OCI-LY1 (cell line): ENCODE measurements at regions not wholly inside any gene's neighbourhood (a gene's known extent, or its start where the extent isn't known, plus 50 kb on each side); places are given as distances from the start of the nearest gene placed in this dataset.
"Not testable (repeated sequence)": the region's sequence is repeated elsewhere in the genome, so short reads cannot be mapped to it uniquely, and the experiment has no call there.

Experiments
- H2AFZ ChIP-seq: fragments of 200-600 bp; sonication (generic), shearing (Covaris generic); 2 replicates; pipeline ENCODE4 v1.6.0; 2014; ENCODE audit warnings: antibody characterized with exemption, mild to moderate bottlenecking, low read length
- H3F3A ChIP-seq: fragments of 200-600 bp; sonication (generic), shearing (Covaris generic); 2 replicates; pipeline ENCODE4 v1.6.0; 2014; ENCODE audit warnings: mild to moderate bottlenecking, antibody characterized with exemption, low read length, moderate library complexity; ENCODE audit not compliant: insufficient read depth
- H3K27ac ChIP-seq: fragments of 200-600 bp; sonication (generic); 2 replicates; pipeline ENCODE4 v1.5.1; 2014; ENCODE audit warnings: low read length, mixed run types, mild to moderate bottlenecking, low read depth; ENCODE audit not compliant: poor library complexity, severe bottlenecking
- H3K27me3 ChIP-seq: fragments of 200-600 bp; sonication (generic); 2 replicates; pipeline ENCODE4 v1.6.0; 2014; ENCODE audit warnings: antibody characterized with exemption, mild to moderate bottlenecking, low read length, moderate library complexity; ENCODE audit not compliant: insufficient read depth
- H3K36me3 ChIP-seq: fragments of 200-600 bp; sonication (generic); 2 replicates; pipeline ENCODE4 v1.6.1; 2014; ENCODE audit warnings: mild to moderate bottlenecking, antibody characterized with exemption, low read length, moderate library complexity, mixed read lengths; ENCODE audit not compliant: insufficient read depth
- H3K4me1 ChIP-seq: fragments of 200-600 bp; sonication (generic); 2 replicates; pipeline ENCODE4 v1.5.1; 2014; ENCODE audit warnings: mild to moderate bottlenecking, low read length, moderate library complexity; ENCODE audit not compliant: insufficient read depth, severe bottlenecking
- H3K4me2 ChIP-seq: fragments of 200-600 bp; sonication (generic), shearing (Covaris generic); 2 replicates; pipeline ENCODE4 v1.6.1; 2014; ENCODE audit warnings: low read length
- H3K4me3 ChIP-seq: fragments of 200-600 bp; sonication (generic); 2 replicates; pipeline ENCODE4 v1.5.1; 2014; ENCODE audit warnings: low read length, low read depth, mild to moderate bottlenecking, mixed read lengths; ENCODE audit not compliant: poor library complexity, severe bottlenecking
- H3K79me2 ChIP-seq: fragments of 200-600 bp; shearing (Covaris generic); 2 replicates; pipeline ENCODE4 v1.6.1; 2016; ENCODE audit warnings: mixed run types, low read length, mixed read lengths; ENCODE audit not compliant: insufficient read depth
- H3K9ac ChIP-seq: fragments of 200-600 bp; sonication (generic), shearing (Covaris generic); 2 replicates; pipeline ENCODE4 v1.6.1; 2014; ENCODE audit warnings: mild to moderate bottlenecking, low read length, mixed read lengths
- H3K9me2 ChIP-seq: fragments of 200-600 bp; sonication (generic), shearing (Covaris generic); 2 replicates; pipeline ENCODE4 v1.6.1; 2014; ENCODE audit warnings: low read depth, mild to moderate bottlenecking, low read length, mixed read lengths
- H3K9me3 ChIP-seq: fragments of 200-600 bp; shearing (Covaris generic); 2 replicates; pipeline ENCODE4 v1.6.1; 2014; ENCODE audit warnings: low read length, mixed read lengths
- H4K20me1 ChIP-seq: fragments of 200-600 bp; sonication (generic), shearing (Covaris generic); 2 replicates; pipeline ENCODE4 v1.6.0; 2016; ENCODE audit warnings: mild to moderate bottlenecking, low read length; ENCODE audit not compliant: insufficient read depth
- CTCF ChIP-seq: fragments of 200-600 bp; sonication (generic), shearing (Covaris generic); IDR thresholded peaks from 2 replicates; pipeline ENCODE4 v1.5.1; 2017; ENCODE audit warnings: mild to moderate bottlenecking, antibody characterized with exemption, low read length, moderate library complexity, mixed read lengths
- EZH2 ChIP-seq: fragments of 200-600 bp; sonication (generic), shearing (Covaris generic); IDR thresholded peaks from 2 replicates; pipeline ENCODE4 v1.8.0; 2017; ENCODE audit warnings: borderline replicate concordance, mixed run types, mild to moderate bottlenecking, antibody characterized with exemption, low read length, moderate library complexity, mixed read lengths

DNA sequence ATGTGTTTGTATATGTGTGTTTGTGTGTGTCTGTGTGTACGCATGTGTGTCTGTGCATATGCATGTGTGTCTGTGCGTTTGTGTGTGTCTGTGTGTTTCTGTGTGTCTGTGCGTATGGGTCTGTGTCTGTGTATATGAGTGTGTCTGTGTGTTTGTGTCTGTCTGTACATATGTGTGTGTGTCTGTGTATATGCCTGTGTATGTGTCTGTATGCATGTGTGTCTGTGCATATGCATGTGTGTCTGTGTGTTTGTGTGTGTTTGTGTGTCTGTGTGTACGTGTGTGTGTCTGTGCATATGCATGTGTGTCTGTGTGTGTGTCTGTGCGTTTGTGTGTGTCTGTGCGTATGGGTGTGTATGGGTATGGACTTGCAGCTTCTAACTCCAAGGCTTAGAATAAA is 174.0 kb upstream of the NOX3 start:
- no peak overlapping the region for H2AFZ ChIP-seq
- no peaks in the 10 kb centered on the region for H3F3A ChIP-seq
- H3K79me2 ChIP-seq: no peaks in the 10 kb centered on the region
- no peak overlapping the region for H3K4me2 ChIP-seq
- TF ChIP-seq CTCF (no peak), EZH2 (no peak)
- no peaks in the 10 kb centered on the region for H3K27me3 ChIP-seq
- H3K9me3 ChIP-seq: no peaks in the 10 kb centered on the region
- no peaks in the 10 kb centered on the region for H3K9me2 ChIP-seq
- no peaks in the 10 kb centered on the region for H3K4me1 ChIP-seq
- no peaks in the 10 kb centered on the region for H3K36me3 ChIP-seq
- no peak overlapping the region for H3K9ac ChIP-seq
- no peak overlapping the region for H3K4me3 ChIP-seq
- no peaks in the 10 kb centered on the region for H4K20me1 ChIP-seq
- H3K27ac ChIP-seq: no peak overlapping the region

DNA sequence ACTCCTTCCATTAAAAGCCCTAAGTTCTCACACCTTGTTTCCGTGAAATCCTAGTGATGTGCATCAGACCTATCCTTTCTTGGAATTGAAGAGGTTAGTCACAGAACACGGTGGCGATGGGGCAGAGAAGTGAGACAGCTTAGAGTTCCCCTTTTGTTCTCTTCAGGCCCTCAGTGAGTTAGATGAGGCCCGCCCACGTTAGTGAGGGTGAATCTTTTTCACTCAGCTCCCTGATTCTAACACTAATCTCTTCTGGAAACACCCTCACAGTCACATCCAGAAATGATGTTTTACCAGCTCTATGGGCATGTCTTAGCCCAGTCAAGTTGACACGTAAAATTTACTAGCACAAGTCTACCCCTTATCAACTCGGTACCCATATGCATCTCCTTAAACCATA is 172.7 kb upstream of the NOX3 start:
- Histone ChIP-seq H3F3A (no peaks in the 10 kb centered on the region), H4K20me1 (no peaks in the 10 kb centered on the region), H3K27me3 (no peaks in the 10 kb centered on the region), H3K9me2 (no peaks in the 10 kb centered on the region), H3K36me3 (no peaks in the 10 kb centered on the region), H3K4me3 (no peak overlapping the region), H3K27ac (no peak overlapping the region), H3K79me2 (no peaks in the 10 kb centered on the region), H3K4me1 (no peaks in the 10 kb centered on the region), H3K9ac (no peak overlapping the region), H3K9me3 (no peaks in the 10 kb centered on the region), H3K4me2 (no peak overlapping the region), H2AFZ (no peak overlapping the region)
- TF ChIP-seq EZH2: no peak
- no peak for TF ChIP-seq CTCF

DNA sequence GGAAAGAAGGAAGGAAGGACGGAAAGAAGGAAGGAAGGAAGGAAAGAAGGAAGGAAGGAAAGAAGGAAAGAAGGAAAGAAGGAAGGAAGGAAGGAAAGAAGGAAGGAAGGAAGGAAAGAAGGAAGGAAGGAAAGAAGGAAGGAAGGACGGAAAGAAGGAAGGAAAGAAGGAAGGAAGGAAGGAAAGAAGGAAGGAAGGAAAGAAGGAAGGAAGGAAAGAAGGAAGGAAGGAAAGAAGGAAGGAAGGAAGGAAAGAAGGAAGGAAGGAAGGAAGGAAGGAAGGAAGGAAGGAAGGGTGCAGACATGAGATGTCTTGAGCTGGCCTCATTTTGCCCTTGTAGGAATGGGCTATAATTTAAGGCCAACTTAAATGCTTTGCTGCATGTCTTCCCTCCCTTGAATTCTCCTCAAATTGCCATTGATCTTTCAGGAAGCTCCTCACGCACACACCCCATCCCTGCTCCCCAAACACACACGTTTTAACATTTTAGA is 172.1 kb upstream of the NOX3 start:
- not testable (repeated sequence) for H3K27ac ChIP-seq, H3K4me2 ChIP-seq, H3K9me2 ChIP-seq, H3F3A ChIP-seq, H3K4me3 ChIP-seq, H3K4me1 ChIP-seq, H3K9me3 ChIP-seq, H3K27me3 ChIP-seq, H3K9ac ChIP-seq, H4K20me1 ChIP-seq, H3K79me2 ChIP-seq, H2AFZ ChIP-seq, H3K36me3 ChIP-seq

GRCh38 chr6:155623450-155624178 is 168.0 kb upstream of the NOX3 start:
- Histone ChIP-seq H3K4me2 (no peak overlapping the region), H3K9ac (no peak overlapping the region), H3K4me1 (no peaks in the 10 kb centered on the region), H3K79me2 (no peaks in the 10 kb centered on the region), H2AFZ (no peak overlapping the region), H3K9me2 (no peaks in the 10 kb centered on the region; the same call in 1 of the 2 replicates), H3K9me3 (no peaks in the 10 kb centered on the region), H3K27ac (no peak overlapping the region), H3K36me3 (no peaks in the 10 kb centered on the region), H3K4me3 (no peak overlapping the region), H3F3A (no peaks in the 10 kb centered on the region), H3K27me3 (no peaks in the 10 kb centered on the region), H4K20me1 (no peaks in the 10 kb centered on the region)
- TF ChIP-seq EZH2 (no peak), CTCF (no peak)
